Osteoblast (primary cell): ENCODE measurements at regions not wholly inside any gene's neighbourhood (a gene's known extent, or its start where the extent isn't known, plus 50 kb on each side); places are given as distances from the start of the nearest gene placed in this dataset.

Experiments
- DNase-seq: peaks from one replicate; pipeline ENCODE4 v3.0.0; 2011; ENCODE audit warnings: low spot score, mixed read lengths; ENCODE audit not compliant: insufficient read length; ENCODE audit errors: missing footprints
- H2AFZ ChIP-seq: 2 replicates; pipeline ENCODE4 v1.6.0; 2011; ENCODE audit warnings: mild to moderate bottlenecking, low read length
- H3K27ac ChIP-seq: 2 replicates; pipeline ENCODE4 v1.5.1; 2011; ENCODE audit warnings: mild to moderate bottlenecking, low read depth, low read length, moderate library complexity
- H3K27me3 ChIP-seq: 2 replicates; pipeline ENCODE4 v1.6.0; 2012; ENCODE audit warnings: mild to moderate bottlenecking, control low read depth, inconsistent platforms, low read length, moderate library complexity; ENCODE audit not compliant: insufficient read depth
- H3K36me3 ChIP-seq: 2 replicates; pipeline ENCODE4 v1.5.1; 2011; ENCODE audit warnings: mild to moderate bottlenecking, low read length, control low read depth, moderate library complexity; ENCODE audit not compliant: insufficient read depth
- H3K4me1 ChIP-seq: 2 replicates; pipeline ENCODE4 v1.5.1; 2011; ENCODE audit warnings: mild to moderate bottlenecking, low read length, control low read depth, moderate library complexity; ENCODE audit not compliant: insufficient read depth
- H3K4me2 ChIP-seq: 2 replicates; pipeline ENCODE4 v1.6.0; 2011; ENCODE audit warnings: mild to moderate bottlenecking, low read length; ENCODE audit not compliant: insufficient read depth
- H3K4me3 ChIP-seq: fragments of 200-600 bp; sonication (generic); 3 replicates; pipeline ENCODE4 v1.5.1; 2012; ENCODE audit warnings: mild to moderate bottlenecking, low read length, inconsistent platforms; ENCODE audit not compliant: insufficient read depth
- H3K79me2 ChIP-seq: 2 replicates; pipeline ENCODE4 v1.6.0; 2012; ENCODE audit warnings: mild to moderate bottlenecking, low read length, control low read depth, inconsistent platforms; ENCODE audit not compliant: insufficient read depth
- H3K9me3 ChIP-seq: 2 replicates; pipeline ENCODE4 v1.5.1; 2011; ENCODE audit warnings: low read depth, low read length, control low read depth
- H4K20me1 ChIP-seq: 2 replicates; pipeline ENCODE4 v1.6.0; 2012; ENCODE audit warnings: mild to moderate bottlenecking, low read length, control low read depth; ENCODE audit not compliant: insufficient read depth
- CTCF ChIP-seq: IDR thresholded peaks from 2 replicates; pipeline ENCODE4 v1.5.1; 2011; ENCODE audit warnings: mild to moderate bottlenecking, low read depth, low read length, moderate library complexity; ENCODE audit errors: extremely low read depth

- Histone ChIP-seq H2AFZ (no peak overlapping the region), H3K27me3 (no peaks in the 10 kb centered on the region), H3K4me3 (no peak overlapping the region), H3K4me2 (no peak overlapping the region), H3K4me1 (no peaks in the 10 kb centered on the region), H4K20me1 (no peaks in the 10 kb centered on the region), H3K36me3 (no peaks in the 10 kb centered on the region), H3K9me3 (no peaks in the 10 kb centered on the region), H3K79me2 (no peaks in the 10 kb centered on the region), H3K27ac (no peak overlapping the region)
- TF ChIP-seq CTCF = no peak
- no peak for DNase-seq
These were observed 949.4 kb upstream of the ADGRL4 start for GRCh38 chr1:79955966-79956365.

- Histone ChIP-seq H2AFZ (no peak overlapping the region), H3K9me3 (no peaks in the 10 kb centered on the region), H4K20me1 (no peaks in the 10 kb centered on the region), H3K4me2 (no peak overlapping the region), H3K79me2 (no peaks in the 10 kb centered on the region), H3K4me3 (no peak overlapping the region), H3K4me1 (no peaks in the 10 kb centered on the region), H3K27ac (no peak overlapping the region), H3K27me3 (no peaks in the 10 kb centered on the region), H3K36me3 (no peaks in the 10 kb centered on the region)
- TF ChIP-seq CTCF = no peak
- DNase-seq = no peak
These were observed 944.0 kb upstream of the ADGRL4 start for GRCh38 chr1:79950511-79950910.

- Histone ChIP-seq H3K4me3 (no peak overlapping the region), H4K20me1 (no peaks in the 10 kb centered on the region), H2AFZ (no peak overlapping the region), H3K9me3 (no peaks in the 10 kb centered on the region), H3K27ac (no peak overlapping the region), H3K36me3 (no peaks in the 10 kb centered on the region), H3K27me3 (no peaks in the 10 kb centered on the region), H3K4me2 (no peak overlapping the region), H3K79me2 (no peaks in the 10 kb centered on the region), H3K4me1 (no peaks in the 10 kb centered on the region)
- DNase-seq = no peak
- TF ChIP-seq CTCF = no peak
These were observed 938.9 kb upstream of the ADGRL4 start for GRCh38 chr1:79945391-79945790.

GRCh38 chr1:79929356-79929755, 922.8 kb upstream of the ADGRL4 start:
- H3K27me3 ChIP-seq = no peaks in the 10 kb centered on the region
- no peak overlapping the region for H3K27ac ChIP-seq
- DNase-seq = no peak
- H3K4me3 ChIP-seq = no peak overlapping the region
- H3K4me1 ChIP-seq = no peaks in the 10 kb centered on the region
- no peaks in the 10 kb centered on the region for H3K36me3 ChIP-seq
- H3K9me3 ChIP-seq = no peaks in the 10 kb centered on the region
- TF ChIP-seq CTCF = no peak
- H2AFZ ChIP-seq = no peak overlapping the region
- H3K79me2 ChIP-seq = no peaks in the 10 kb centered on the region
- H3K4me2 ChIP-seq = no peak overlapping the region
- no peaks in the 10 kb centered on the region for H4K20me1 ChIP-seq
